NCI-H2196 treated with DMSO at 0.1 percent for 48 hours (cell line): ENCODE measurements at regions not wholly inside any gene's neighbourhood (a gene's known extent, or its start where the extent isn't known, plus 50 kb on each side); places are given as distances from the start of the nearest gene placed in this dataset.

Experiments
- DNase-seq: peaks from one replicate; lab custom pipeline; 2025; ENCODE audit not compliant: unreplicated experiment; lab: John Stamatoyannopoulos, UW

DNA sequence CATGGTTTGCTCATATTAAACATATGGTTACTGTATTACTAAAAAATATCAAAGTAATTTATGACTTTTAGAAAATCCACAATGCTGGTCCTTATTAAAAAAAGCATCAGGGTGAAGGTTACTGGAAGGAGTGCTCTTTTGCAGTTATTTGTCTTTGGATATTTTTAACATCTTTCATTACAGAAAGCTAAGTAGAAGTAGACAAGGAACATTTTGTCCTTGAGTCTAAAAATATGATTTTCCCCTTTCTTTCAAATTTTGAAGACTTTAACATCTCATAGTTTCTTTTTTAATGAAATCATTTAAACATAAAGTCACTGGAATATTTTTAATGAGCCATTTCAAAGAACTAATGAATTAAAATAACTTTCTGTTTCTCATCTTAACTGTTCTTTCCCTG, 110.1 kb upstream of the TNS3 start:
- no peak for DNase-seq

DNA sequence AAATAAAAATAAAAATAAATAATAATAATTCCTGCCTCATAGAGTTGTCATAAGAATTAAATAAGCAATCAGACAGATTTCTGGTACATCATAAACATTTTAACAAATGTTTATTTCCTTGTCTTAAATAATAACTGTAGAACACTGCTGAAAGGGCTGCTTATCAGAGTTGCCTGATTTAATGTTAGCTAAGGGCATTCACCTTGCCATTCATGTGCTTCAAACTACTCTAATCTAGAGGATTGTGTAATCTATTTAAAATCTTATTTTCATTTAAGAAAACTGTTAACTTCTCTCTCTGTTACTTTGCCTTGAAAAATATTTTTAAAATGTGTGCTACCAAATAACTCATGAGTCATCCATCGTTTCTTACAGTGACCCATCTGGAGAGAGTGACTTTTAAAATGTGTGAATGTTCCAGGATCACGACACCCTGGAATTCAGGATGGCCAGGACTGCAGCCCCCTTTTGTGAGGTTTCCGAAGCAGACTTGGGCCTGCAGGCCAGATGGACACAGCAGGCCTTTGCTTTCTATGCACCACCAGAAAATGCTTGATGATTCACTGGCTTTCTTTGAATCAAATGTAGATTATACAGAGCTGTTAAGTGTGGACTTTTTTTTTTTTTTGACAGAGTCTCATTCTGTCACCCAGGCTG, 109.1 kb upstream of the TNS3 start:
- no peak for DNase-seq

DNA sequence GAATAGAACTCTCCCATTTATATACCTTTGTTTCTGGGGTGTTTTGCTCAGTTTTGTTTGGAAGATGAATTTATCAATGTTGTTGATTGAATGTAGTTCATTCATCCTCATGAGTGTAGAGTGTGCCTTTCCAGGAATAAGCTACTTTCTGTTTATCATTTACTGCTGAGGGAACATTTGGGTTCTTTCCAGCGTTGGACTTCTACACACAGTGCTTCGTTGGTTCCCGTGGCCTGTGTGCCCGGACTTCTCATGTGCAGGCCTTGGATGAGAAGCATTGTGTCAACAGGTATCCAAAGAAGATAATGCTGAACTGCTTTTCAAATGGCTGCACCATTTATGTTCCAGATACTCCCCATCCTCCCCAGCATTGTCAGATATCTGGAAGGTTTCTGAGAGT, 107.6 kb upstream of the TNS3 start:
- DNase-seq, result no peak

DNA sequence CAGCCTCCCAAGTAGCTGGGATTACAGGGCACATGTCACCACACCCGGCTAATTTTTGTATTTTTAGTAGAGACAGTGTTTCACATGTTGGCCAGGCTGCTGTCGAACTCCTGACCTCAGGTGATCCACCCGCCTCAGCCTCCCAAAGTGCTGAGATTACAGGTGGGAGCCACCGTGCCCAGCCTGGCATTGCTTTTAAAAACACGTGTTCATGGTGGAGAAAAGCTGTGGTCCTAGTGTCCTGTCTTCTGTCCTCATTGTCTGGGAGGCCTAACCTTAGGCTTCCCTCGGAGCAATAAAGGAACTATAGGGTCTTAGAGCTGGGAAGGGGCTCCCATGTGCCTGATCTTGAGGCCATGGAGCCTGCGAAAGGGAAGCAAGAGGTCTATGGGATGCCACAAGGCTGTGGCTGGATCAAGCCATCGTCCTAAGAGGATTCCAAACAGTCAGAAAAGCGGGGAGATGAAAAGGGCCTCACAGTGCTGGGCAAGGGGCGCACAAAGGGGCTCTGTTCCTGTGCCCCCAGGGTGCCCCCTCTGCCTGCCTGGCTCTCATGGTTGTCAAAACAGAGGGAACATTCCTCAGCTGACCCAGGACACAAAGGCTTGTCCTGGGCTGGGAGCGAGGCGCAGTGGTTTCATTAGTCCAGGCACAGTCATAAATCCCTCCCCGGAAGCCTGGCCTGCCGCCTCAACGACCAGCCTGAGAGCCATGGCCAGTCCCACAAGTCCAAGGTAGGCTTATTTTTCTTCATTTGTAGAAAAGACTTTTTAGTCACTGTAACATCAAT, 106.6 kb upstream of the TNS3 start:
- no peak for DNase-seq

DNA sequence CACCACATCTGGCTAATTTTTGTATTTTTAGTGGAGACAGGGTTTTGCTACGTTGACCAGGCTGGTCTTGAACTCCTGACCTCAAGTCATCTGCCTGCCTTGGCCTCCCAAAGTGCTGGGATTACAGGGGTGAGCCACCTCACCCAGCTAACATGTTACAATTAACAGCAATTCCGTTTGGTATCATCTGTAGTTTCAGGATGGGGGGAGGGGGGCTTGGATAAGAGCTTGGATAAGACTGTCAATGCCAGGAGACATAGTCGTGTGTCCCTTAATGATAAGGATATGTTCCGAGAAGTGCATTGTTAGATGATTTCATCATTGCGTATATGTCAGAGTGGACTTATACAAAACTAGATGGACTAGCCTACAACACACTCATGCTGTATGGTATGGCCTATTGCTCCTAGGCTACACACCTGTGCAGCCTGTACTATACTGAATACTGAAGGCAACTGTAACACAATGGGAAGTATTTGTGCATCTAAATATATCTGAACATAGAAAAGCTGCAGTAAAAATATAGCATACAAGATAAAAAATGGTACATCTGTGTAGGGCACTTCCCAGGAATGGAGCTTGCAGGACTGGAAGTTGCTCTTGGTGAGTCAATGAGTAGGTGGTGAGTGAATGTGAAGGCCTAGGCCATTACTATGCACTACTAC, 103.9 kb upstream of the TNS3 start:
- no peak for DNase-seq

DNA sequence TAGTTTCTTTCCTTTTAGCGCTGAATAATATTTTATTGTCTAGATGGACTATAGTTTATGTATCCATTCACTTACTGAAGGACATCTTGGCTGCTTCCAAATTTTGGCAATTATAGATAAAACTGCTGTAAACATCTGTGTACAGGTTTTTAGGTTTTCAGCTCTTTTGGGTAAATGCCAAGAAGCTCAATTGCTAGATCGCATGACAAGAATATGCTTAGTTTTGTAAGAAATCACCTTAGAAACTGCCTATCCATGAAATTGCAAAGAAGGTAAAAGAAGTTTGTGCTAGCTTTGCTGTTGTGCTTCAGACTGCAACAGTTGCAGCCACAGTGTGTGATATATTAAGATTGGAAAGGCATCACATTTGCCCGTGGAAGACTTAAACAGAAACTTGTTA, 103.2 kb upstream of the TNS3 start:
- no peak for DNase-seq

DNA sequence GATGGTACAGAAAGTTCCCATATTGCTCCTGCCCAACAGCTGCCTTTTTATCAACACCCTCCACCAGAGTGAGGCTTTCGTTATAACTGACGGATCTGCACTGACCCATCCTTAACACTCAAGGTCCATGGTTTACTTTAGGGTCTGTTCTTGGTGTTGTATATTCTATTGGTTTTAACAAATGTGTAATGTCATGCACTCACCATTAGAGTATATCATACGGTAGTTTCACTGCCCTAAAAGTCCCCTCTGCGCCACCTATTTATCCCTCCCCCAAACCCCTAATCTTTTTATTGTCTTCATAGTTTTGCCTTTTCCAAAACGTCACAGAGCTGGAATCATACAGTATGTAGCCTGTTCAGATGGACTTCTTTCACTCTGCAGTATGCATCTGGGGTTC, 102.8 kb upstream of the TNS3 start:
- DNase-seq, result no peak

DNA sequence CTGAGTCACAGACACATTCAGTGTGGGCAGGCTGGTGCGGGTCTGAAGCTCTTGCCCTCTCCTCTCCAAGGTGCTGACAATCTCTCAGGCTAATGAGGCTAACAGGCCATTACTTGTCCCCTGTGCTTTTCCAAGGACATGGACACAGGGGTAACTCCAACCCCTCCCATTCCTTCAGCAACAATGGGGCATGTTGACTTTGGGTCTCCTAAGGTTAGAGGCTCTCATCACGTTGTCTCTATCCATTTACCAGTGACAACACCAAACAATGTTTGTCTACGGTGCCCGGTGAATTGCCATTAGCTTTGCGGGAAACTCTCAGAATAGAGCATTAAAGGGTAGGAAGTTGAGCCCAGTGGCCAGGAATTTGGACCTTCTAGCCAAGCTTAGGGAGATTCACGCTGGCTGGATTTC, 101.6 kb upstream of the TNS3 start:
- no peak for DNase-seq

DNA sequence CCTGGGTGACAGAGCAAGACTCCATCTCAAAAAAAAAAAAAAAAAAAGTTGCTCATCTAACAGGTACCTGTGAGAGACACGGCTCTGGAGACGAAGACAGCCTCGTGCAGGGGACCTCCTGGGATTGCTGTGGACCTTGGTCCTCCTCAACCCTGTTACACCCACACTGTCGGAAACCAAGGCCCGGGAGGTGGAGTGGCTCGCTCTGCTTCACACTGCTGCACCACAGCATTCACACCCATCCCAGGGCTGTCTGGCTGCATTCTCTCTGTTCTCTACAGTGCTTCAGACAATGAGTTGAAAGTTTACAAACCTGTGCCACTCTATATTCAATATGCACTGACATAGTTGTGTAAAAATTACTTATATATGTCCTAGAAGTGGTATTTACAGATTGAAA, 101.0 kb upstream of the TNS3 start:
- DNase-seq, result no peak

DNA sequence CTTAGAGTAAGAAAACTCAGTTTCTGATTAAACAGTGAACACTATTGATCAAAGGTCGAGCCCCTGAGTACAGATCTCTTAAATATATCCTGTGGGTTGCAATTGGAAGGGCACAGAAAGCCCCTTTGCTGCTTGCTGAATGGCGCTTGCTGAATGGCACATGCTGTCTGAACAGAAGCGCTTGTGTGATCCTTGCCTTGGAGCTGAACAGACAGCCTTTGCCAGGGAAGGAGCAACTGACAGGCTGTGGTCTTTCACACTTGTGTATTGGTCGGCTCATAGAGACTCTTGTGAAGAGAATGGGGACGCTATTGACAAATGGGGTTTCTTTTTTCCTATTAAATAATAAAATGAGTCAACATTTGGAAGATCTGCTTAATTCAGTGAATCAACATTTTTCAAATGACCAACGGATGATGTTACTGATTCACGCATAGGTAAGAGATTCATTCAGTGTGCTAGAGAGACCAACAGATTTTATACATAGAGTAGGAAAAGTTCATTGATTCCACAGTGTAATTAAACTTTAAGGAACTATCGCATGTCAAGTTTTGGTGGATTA, 99.4 kb upstream of the TNS3 start:
- DNase-seq, result no peak

DNA sequence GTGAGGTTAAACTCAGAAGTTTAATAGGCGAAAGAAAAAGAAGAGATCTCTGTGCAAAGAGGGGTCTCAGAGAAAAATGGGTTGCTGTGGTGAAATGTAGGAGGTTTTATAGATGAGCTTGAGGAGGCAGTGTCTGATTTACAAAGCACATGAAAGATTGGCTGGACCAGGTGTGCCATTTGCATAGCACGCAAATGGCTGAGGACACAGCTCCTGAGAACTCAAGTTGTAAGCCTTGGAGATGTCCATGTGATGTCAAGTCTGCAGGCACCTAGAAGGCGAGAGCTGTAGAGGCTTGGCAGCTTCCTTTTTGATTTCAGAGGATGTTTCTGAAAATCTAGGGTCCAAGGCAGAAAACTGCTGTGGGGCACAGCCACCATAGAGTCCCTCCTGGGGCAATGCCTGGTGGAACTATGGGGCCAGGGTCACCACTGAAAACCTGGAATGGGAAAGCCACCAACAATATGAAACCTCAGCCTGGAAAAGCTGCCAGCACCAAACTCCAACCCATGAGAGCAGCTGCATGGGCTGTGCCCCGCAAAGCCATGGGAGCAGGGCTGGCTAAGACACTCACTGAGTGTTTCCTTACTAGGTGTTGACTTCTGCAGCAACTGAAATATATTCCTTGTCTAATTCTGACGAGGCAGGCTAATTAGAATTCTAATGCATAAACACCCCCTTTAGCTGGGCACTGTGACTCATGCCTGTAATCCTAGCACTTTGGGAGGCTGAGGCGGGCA, 96.9 kb upstream of the TNS3 start:
- DNase-seq, result no peak

DNA sequence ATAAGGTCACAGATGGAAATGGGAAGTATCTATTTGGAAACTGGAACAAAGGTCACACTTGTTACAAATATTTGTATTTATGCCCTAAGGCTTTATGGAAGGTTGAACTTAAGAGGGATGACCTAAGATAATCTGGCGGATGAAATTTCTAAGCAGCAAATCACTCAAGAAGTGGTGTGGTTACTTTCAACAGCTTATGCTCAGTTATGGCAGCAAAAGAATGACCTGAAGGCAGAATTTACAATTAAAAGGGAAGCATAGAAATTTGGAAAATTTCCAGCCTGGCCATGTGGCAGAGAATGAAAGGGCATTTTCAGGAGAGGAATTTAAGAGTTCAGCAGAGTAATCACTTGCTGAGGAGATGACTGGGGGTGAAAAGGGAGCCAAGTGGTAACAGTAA, 95.8 kb upstream of the TNS3 start:
- DNase-seq, result no peak

DNA sequence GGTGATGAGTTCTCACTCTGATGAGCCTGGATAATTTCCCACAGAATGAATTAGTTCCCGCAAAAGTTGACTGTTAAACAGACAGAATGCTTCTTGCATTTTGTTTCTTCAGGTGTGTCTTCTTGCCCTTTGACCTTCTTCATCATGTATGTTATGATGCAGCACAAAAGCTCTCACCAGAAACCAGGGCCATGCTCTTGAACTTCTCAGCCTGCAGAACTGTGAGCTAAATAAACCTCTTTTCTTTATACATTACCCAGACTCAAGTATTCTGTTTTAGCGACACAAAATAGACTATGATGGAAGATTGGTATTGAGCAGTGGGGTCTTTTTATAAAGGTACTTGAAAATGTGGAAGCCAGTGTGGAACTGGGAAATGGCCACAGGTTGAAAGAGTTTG, 95.2 kb upstream of the TNS3 start:
- DNase-seq, result no peak

DNA sequence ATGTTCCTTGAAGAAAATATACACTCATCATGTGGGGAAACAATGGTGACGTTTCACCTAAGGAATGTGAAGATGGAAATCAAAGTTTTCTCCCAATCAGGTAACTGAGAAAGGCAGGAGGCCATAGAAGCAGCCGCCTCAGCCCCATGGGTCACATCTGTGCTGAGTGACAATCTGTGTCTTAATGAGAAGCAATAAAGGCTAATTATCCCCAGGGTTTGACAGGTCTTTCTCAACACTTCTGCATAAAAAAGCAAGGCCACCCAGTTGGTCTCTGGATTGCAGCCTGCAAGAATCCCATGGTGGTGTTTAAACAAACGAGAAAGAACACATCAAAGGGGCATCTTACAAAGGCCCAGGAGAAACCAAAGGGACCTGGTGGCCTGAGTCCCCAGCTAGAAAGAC, 91.1 kb upstream of the TNS3 start:
- DNase-seq, result no peak

DNA sequence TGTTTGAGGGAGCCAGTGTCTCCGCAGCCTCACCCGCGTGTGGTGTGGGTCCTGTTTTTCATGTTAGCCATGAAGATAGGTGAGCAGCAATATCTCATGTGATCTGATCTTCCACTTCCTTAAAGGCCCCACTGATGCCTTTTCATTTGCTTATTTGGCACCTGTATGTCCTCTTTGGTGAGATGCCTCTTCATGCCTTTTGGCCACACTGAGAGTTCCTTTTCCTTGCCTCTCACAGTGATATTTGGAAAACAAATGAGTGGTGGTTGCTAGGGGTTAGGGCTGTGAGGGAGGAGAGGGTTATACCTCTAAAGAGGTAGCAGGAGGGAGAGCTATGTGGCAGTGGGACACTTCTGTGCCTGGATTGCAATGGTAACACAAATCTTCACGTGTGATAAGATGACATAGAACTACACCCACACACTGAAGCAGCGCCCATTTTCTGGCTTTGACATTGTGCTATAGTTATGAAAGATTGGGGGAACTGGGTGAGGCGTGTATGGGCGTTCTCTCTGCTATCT, 90.4 kb upstream of the TNS3 start:
- no peak for DNase-seq

DNA sequence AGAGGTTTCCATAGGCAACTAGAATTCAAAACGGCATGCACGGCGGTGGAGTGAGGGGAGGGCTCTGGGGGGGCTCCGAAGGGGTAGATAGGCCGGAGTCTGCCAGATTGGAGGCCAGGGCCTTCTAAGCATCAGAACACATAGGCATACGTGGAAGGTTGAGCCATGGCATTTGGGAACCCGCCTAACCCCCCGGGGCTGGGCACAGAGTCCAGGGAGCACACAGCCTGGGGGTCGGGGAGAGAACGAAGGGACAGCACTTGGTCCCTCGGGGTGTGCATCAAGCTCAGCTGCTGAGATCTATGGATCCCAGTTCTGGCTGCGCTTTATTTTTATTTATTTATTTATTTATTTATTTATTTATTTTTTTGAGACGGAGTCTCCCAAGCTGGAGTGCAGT, 89.4 kb upstream of the TNS3 start:
- no peak for DNase-seq

DNA sequence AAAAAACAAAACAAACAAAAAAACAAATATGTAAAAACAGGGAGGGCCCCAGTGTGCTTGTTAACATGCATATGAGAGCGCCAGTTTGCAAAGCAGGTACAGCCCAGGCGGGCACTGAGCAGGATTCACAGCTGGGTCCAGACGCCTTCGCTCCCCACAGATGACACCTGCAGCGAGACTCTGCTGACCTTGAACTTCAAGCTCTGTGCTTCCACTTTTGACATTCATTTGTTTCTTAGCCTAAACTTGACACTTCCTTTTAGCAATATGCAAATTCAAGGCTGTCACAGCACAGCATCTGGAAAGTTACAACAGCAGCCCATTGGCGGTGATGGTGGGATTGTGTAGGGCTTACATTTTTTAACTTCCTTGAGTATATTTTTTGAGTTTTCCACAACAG, 88.8 kb upstream of the TNS3 start:
- DNase-seq, result no peak

DNA sequence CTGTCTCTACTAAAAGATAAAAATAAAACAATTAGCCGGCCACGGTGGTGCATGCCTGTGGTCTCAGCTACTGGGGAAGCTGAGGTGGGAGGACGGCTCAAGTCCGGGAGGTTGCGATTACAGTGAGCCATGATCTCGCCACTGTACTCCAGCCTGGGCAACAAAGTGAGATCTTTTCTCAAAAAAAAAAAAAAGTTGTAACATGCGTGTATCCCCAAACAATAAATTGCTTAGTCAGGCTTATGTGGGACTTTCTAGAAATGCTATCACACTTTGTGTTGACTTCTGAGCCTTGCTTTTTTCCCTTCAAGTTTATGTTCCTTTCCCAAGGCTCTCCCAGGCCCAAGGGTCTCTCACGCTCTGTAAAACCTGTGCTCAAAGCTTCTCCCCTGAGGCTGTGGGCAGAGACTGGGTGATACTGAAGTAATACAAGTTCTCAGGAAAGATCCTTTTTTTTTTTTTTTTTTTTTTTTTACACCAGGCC, 88.0 kb upstream of the TNS3 start:
- DNase-seq, result no peak

DNA sequence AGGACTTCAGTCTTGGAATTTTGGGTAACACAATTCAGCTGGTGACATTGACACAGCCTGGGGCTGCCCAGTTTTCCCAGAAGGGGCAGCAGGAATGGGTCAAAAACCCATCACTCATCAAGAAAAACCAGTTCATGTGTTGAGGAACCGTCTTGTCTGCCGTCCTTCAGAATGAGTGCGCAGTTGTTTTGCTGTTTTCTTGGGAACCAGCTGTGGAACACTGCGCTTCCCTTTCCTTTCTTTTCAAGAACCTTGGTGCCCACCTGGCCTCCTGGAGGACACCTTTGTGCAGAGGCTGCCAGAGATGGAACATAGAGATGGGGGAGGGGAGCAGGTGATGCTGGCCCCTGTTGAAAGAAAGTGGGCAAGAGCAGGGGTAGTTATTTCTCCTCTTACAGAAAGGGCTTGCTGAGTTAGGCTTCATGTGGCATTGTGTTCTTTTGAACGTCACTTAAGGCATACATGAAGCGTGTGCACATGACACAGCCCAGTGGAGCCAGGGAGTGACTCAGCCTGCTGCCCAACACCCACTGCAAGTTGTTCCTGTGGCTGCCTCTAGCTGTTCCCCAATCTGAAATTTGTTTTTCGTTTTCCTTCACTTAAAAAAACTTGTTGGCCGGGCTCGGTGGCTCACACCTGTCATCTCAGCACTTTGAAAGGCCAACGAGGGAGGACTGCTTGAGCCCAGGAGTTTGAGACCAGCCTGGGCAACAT, 87.4 kb upstream of the TNS3 start:
- no peak for DNase-seq

DNA sequence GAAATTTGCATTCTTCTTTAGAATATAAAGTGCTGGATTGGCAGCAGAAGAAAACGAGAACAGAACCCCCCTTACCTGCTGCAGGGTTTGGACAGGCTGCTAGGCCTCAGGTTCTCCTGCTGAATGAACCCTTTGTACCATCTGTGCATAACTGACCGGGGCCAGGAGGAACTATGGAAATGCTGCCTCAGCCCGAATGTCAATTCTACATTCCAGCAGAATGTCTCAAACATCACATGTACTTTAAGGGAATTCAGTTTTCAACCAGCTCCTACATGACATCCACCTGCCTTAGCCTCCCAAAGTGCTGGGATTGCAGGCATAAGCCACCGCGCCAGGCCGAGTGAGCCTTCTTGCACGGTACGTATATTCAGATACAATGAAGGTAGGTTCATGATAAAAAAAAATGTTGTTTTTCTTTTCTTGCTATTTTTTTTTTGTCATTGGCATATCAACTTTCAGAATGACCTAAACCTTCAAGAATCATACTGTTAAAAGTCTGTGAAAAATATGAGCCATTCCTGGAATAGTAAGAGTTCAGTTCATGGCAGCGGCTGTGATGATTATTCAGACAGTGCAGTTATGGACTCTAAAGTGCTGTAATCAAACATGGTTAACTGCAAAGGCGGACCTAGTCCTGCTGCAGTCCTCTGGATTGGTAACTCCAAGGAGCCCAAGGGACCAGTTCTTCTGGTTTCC, 84.4 kb upstream of the TNS3 start:
- DNase-seq, result no peak
